Neuronal stem cell (in vitro differentiated cells): ENCODE measurements at regions not wholly inside any gene's neighbourhood (a gene's known extent, or its start where the extent isn't known, plus 50 kb on each side); places are given as distances from the start of the nearest gene placed in this dataset.

Experiments used
- DNase-seq: peaks from one replicate; pipeline ENCODE4 v3.0.0-alpha.2; 2013; ENCODE audit warnings: low spot score
- H2AFZ ChIP-seq: one replicate; pipeline ENCODE4 v1.6.1; 2013; ENCODE audit warnings: mild to moderate bottlenecking, low read length, inconsistent platforms
- H2AK5ac ChIP-seq: 2 replicates; pipeline ENCODE4 v1.6.1; 2013; ENCODE audit warnings: low read depth, mild to moderate bottlenecking, inconsistent platforms, low read length, moderate library complexity, mixed read lengths
- H2BK120ac ChIP-seq: 2 replicates; pipeline ENCODE4 v1.6.1; 2013; ENCODE audit warnings: low read depth, mild to moderate bottlenecking, inconsistent platforms, low read length, moderate library complexity, mixed read lengths
- H2BK12ac ChIP-seq: one replicate; pipeline ENCODE4 v1.6.1; 2013; ENCODE audit warnings: low read length, inconsistent platforms
- H2BK15ac ChIP-seq: 2 replicates; pipeline ENCODE4 v1.6.1; 2013; ENCODE audit warnings: mild to moderate bottlenecking, low read length, inconsistent platforms, mixed read lengths
- H2BK5ac ChIP-seq: one replicate; pipeline ENCODE4 v1.6.1; 2013; ENCODE audit warnings: inconsistent platforms, mild to moderate bottlenecking, low read length, moderate library complexity
- H3K14ac ChIP-seq: one replicate; pipeline ENCODE4 v1.6.1; 2013; ENCODE audit warnings: low read length, inconsistent platforms
- H3K18ac ChIP-seq: 2 replicates; pipeline ENCODE4 v1.6.1; 2013; ENCODE audit warnings: low read length, inconsistent platforms
- H3K23ac ChIP-seq: 2 replicates; pipeline ENCODE4 v1.6.1; 2013; ENCODE audit warnings: low read depth, mild to moderate bottlenecking, mixed read lengths, low read length, inconsistent platforms; ENCODE audit not compliant: poor library complexity
- H3K27ac ChIP-seq: replicated peaks from 3 replicates; pipeline ENCODE4 v1.5.1; 2013; ENCODE audit warnings: low read length, inconsistent platforms
- H3K27me3 ChIP-seq, 3 experiments: 2 replicates each; pipeline ENCODE4 v1.6.1; 2013; ENCODE audit warnings: low read length in 3 of 3, mild to moderate bottlenecking in 2 of 3, inconsistent platforms in 1 of 3, low read depth in 1 of 3, mixed read lengths in 1 of 3, moderate library complexity in 1 of 3; ENCODE audit not compliant: control insufficient read depth in 3 of 3, insufficient read depth in 3 of 3
- H3K36me3 ChIP-seq, 2 donors: replicated peaks in 1 of 2; 2 replicates each; pipeline ENCODE4 v1.6.1; 2013; ENCODE audit warnings: low read length in 2 of 2; ENCODE audit not compliant: control insufficient read depth in 2 of 2, insufficient read depth in 2 of 2
- H3K4ac ChIP-seq: 2 replicates; pipeline ENCODE4 v1.6.1; 2013; ENCODE audit warnings: inconsistent platforms, mild to moderate bottlenecking, low read length, moderate library complexity
- H3K4me1 ChIP-seq, 2 donors: 1 replicate in 1 of 2; 2 replicates in 1 of 2; pipeline ENCODE4 v1.6.1; 2013; ENCODE audit warnings: low read length in 2 of 2, low read depth in 1 of 2; ENCODE audit not compliant: control insufficient read depth in 2 of 2, insufficient read depth in 1 of 2
- H3K4me2 ChIP-seq: one replicate; pipeline ENCODE4 v1.6.1; 2013; ENCODE audit warnings: mild to moderate bottlenecking, low read length, inconsistent platforms; ENCODE audit not compliant: insufficient read depth, poor library complexity, severe bottlenecking
- H3K4me3 ChIP-seq, 2 donors: 2 replicates each; pipeline ENCODE4 v1.5.1; 2013; ENCODE audit warnings: low read length in 2 of 2, mild to moderate bottlenecking in 2 of 2, inconsistent platforms in 1 of 2, moderate library complexity in 1 of 2
- H3K79me1 ChIP-seq: one replicate; pipeline ENCODE4 v1.6.1; 2013; ENCODE audit warnings: low read depth, mild to moderate bottlenecking, inconsistent platforms, low read length, moderate library complexity
- H3K9ac ChIP-seq: one replicate; pipeline ENCODE4 v1.6.1; 2013; ENCODE audit warnings: mild to moderate bottlenecking, low read depth, low read length, inconsistent platforms; ENCODE audit not compliant: poor library complexity
- H3K9me3 ChIP-seq, 2 donors: replicated peaks in 1 of 2; 2 replicates each; pipeline versions ENCODE3 to v1.6.1; 2013; ENCODE audit warnings: low read length in 2 of 2, mild to moderate bottlenecking in 2 of 2, inconsistent platforms in 1 of 2, low read depth in 1 of 2, mixed read lengths in 1 of 2, moderate library complexity in 1 of 2; ENCODE audit not compliant: control insufficient read depth in 2 of 2, insufficient read depth in 1 of 2
- H4K8ac ChIP-seq: one replicate; pipeline ENCODE4 v1.6.1; 2013; ENCODE audit warnings: low read depth, mild to moderate bottlenecking, inconsistent platforms, low read length, moderate library complexity
- H4K91ac ChIP-seq: one replicate; pipeline ENCODE4 v1.6.1; 2013; ENCODE audit warnings: low read length, low read depth, mild to moderate bottlenecking, inconsistent platforms; ENCODE audit not compliant: poor library complexity
- whole genome bisulfite sequencing, 2 donors: extraction: QIAGEN DNeasy Blood & Tissue Kit; methylation state at CpG; one replicate each; pipeline ENCODE4 v1.1.7; 2013; ENCODE audit warnings: missing lambda C conversion rate in 2 of 2, mixed read lengths in 1 of 2; ENCODE audit not compliant: insufficient read length in 2 of 2, insufficient replicate concordance in 1 of 2; ENCODE audit errors: extremely low coverage in 2 of 2; 5-methylcytosine and 5-hydroxymethylcytosine counted together

DNA sequence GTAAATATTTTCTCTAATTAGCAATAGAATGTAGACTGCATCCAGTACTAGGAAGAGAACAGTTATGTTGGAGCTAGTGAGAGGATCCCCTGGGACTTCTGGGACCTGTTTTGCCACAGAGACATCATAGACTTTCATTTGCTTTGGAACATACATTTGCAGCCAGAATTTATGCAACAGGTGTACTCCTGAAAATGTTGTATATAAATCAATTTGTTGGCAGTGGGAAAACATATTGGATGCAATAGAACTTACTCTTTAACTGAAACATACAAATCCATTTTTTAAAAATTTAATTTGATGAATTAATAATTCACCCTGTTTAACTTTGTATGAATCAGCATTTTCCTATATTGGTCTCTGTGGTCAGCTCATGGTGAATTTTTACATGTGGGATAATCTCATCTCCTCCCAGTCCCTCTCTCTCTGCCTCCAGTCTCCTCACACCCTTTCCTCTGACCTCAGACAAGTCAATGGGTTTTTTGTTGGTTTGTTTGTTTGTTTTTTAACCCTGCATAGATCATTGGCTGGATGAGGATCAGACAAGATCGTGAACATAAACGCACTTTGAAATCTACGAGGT lies 263.0 kb downstream of the LPIN1 start:
- Histone ChIP-seq H3K4ac (no peak overlapping the region), H3K9me3 (peaks cover 3 to 5% of the 10 kb centered on the region in 2 donors), H3K18ac (no peak overlapping the region), H3K27me3 (no peaks in the 10 kb centered on the region), H3K9ac (no peak overlapping the region), H3K4me1 (peaks cover 5 to 12% of the 10 kb centered on the region in 2 donors), H2BK120ac (no peak overlapping the region), H2BK5ac (no peak overlapping the region), H3K14ac (no peak overlapping the region), H3K79me1 (no peaks in the 10 kb centered on the region), H3K36me3 (peaks cover 0 to 3% of the 10 kb centered on the region in 2 donors), H3K4me2 (no peak overlapping the region), H4K8ac (no peak overlapping the region), H3K27ac (no peak overlapping the region), H3K23ac (no peak overlapping the region), H4K91ac (no peak overlapping the region), H2BK12ac (no peak overlapping the region), H3K4me3 (no peak overlapping the region), H2BK15ac (no peak overlapping the region), H2AFZ (no peak overlapping the region), H2AK5ac (no peak overlapping the region)
- no peak for DNase-seq
- no CpG with 5 or more reads among the region's 3 CpGs for WGBS, 2 donors

DNA sequence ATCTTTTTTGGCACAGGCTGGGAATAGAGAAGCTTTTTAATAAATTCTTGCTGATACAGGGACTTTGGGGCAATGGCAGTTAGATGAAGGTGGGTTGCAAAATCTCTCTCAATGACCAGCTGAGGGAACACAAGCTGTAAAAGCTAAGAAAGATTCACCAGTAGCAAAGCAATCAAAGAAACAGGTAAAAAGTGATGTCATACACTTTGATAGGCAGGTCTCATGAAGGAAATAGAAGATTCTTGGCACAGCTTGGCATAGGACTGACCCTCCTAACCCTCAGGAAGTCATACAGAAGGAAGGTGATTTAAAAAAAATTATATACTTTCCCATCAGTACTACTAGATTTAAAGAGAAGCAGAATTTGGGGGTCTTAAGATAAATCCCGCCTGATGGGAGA lies 263.6 kb downstream of the LPIN1 start:
- Histone ChIP-seq H4K91ac (no peak overlapping the region), H3K4ac (no peak overlapping the region), H3K18ac (no peak overlapping the region), H3K9me3 (peaks cover under 1 to 3% of the 10 kb centered on the region in 2 donors), H3K23ac (no peak overlapping the region), H2BK15ac (no peak overlapping the region), H3K14ac (no peak overlapping the region), H3K27me3 (no peaks in the 10 kb centered on the region), H2BK120ac (no peak overlapping the region), H3K9ac (no peak overlapping the region), H4K8ac (no peak overlapping the region), H3K4me2 (no peak overlapping the region), H2BK5ac (no peak overlapping the region), H2BK12ac (no peak overlapping the region), H3K4me1 (peaks cover 5 to 12% of the 10 kb centered on the region in 2 donors), H3K27ac (no peak overlapping the region), H2AK5ac (no peak overlapping the region), H3K79me1 (no peaks in the 10 kb centered on the region), H3K36me3 (peaks cover 0 to 3% of the 10 kb centered on the region in 2 donors), H3K4me3 (no peak overlapping the region), H2AFZ (no peak overlapping the region)
- no CpG with 5 or more reads among the region's 1 CpG for WGBS, 2 donors
- no peak for DNase-seq

DNA sequence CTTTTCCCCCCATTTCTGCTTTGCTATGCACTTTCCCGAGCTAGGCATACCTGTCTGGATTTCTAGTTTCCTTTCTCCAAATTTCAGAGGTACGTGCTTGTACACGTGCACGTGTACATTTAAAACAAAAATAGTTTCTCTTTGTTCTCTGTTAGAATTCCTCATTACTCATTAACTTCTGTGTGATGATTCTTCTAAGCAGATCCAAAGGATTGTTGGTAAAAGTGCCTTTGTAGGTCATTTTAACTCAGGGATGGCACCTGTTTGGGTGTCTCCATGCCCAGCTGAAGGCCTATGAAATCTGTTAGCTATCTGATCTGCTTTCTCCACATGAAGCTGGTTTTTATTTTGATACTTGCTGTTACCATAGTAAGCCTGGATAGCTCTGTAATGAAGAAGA lies 264.3 kb downstream of the LPIN1 start:
- Histone ChIP-seq H3K4ac (no peak overlapping the region), H2BK12ac (no peak overlapping the region), H2AK5ac (no peak overlapping the region), H3K27me3 (no peaks in the 10 kb centered on the region), H2AFZ (peak overlapping the region; percentile 42), H3K14ac (no peak overlapping the region), H2BK5ac (no peak overlapping the region), H4K8ac (no peak overlapping the region), H3K4me1 (peaks cover 5 to 12% of the 10 kb centered on the region in 2 donors), H3K9me3 (peaks cover 0 to 3% of the 10 kb centered on the region in 2 donors), H3K18ac (no peak overlapping the region), H3K36me3 (peaks cover 0 to 3% of the 10 kb centered on the region in 2 donors), H2BK120ac (no peak overlapping the region), H3K27ac (no peak overlapping the region), H3K4me3 (no peak overlapping the region), H2BK15ac (no peak overlapping the region), H4K91ac (no peak overlapping the region), H3K4me2 (no peak overlapping the region), H3K9ac (no peak overlapping the region), H3K79me1 (no peaks in the 10 kb centered on the region), H3K23ac (no peak overlapping the region)
- no peak for DNase-seq
- no CpG with 5 or more reads among the region's 4 CpGs for WGBS, 2 donors

DNA sequence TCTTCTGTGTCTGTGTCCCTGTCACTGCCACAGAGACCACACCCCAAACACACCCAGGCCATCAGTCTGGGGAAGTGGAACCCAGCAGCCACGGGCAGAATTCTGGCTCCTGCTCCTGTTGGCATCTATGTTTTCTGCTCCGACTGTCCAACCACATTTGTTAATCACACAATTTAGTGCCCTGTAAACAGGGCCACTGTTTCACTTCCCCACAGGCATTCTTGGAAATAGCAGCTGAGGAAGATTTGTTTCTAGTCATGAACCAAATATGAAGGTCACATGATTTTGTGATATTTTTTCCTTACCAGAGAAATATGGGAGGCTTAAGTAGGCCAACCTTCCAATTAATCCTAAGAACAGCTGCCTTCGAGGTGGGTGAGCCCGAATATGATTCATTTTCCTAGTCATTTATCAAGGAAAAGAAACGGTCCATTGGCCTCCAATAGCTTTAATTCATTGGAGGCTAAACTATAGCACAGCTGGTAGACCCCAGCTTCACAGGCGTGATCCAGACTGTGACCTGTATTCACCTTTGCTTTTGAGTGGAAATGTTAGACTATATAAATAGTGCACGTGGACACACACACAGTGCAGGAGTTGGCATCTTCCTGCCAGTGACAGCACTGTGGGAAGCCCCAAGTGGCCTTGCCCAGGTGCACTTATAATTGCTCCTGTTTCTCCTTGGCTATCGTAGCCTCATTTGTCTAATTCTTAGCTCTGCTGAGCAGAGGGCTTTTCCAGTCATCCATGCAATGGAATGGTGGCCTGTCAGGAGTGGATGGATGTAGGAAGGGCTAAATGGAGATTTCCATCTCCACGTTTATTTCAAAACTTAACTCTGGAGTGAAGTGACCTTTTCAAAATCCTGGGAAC lies 267.9 kb downstream of the LPIN1 start:
- Histone ChIP-seq H3K14ac (no peak overlapping the region), H3K9ac (no peak overlapping the region), H2BK15ac (no peak overlapping the region), H3K27me3 (no peaks in the 10 kb centered on the region), H2AK5ac (no peak overlapping the region), H3K9me3 (peaks cover 0 to 3% of the 10 kb centered on the region in 2 donors), H2BK5ac (no peak overlapping the region), H3K4me2 (no peak overlapping the region), H3K4ac (no peak overlapping the region), H3K23ac (no peak overlapping the region), H3K4me3 (no peak overlapping the region), H2BK12ac (no peak overlapping the region), H2AFZ (no peak overlapping the region), H4K8ac (no peak overlapping the region), H3K36me3 (peaks cover 0 to 3% of the 10 kb centered on the region in 2 donors), H3K79me1 (no peaks in the 10 kb centered on the region), H2BK120ac (no peak overlapping the region), H4K91ac (no peak overlapping the region), H3K18ac (no peak overlapping the region), H3K27ac (no peak overlapping the region), H3K4me1 (no peaks in the 10 kb centered on the region)
- WGBS, 2 donors: no CpG with 5 or more reads among the region's 9 CpGs
- DNase-seq: no peak
